Endothelial cell of umbilical vein (primary cell): ENCODE measurements at regions not wholly inside any gene's neighbourhood (a gene's known extent, or its start where the extent isn't known, plus 50 kb on each side); places are given as distances from the start of the nearest gene placed in this dataset.

Experiments
- BruUV-seq: library from RNA; stranded (reverse); fragments of 400-500 nt; replicated peaks from 2 replicates; lab custom pipeline; 2021; lab: Mats Ljungman, UMichigan
- CTCF ChIA-PET: fragments of 300-600, 350-600 bp; sonication (Branson Sonifier 250); formaldehyde crosslinking; loops from one replicate; lab custom pipeline; 2021; ENCODE audit warnings: antibody characterized with exemption, inconsistent platforms; lab: Charles Lee
- POLR2A ChIA-PET: fragments of 300-600, 350-600 bp; sonication (Branson Sonifier 250); formaldehyde crosslinking; loops from one replicate; lab custom pipeline; 2021; ENCODE audit warnings: antibody characterized with exemption, inconsistent platforms; lab: Charles Lee
- DNase-seq: peaks from one replicate; pipeline ENCODE4 v3.0.0-alpha.2; 2011; ENCODE audit warnings: low read depth, low spot score
- FAIRE-seq: peaks from 2 replicates; lab custom pipeline; 2011; peaks lifted over from hg19 to GRCh38; lab: Jason Lieb, UNC
- H2AFZ ChIP-seq: 2 replicates; pipeline ENCODE4 v1.6.0; 2012; ENCODE audit warnings: low read depth, low read length, control low read depth, inconsistent platforms
- H3K27ac ChIP-seq: 2 replicates; pipeline ENCODE4 v1.5.1; 2011; ENCODE audit warnings: low read depth, mild to moderate bottlenecking, control low read depth, low read length, moderate library complexity; ENCODE audit not compliant: insufficient read depth
- H3K27me3 ChIP-seq, 2 experiments: 2 replicates each; pipeline versions ENCODE4 v1.6.0 to v1.6.1; 2011; ENCODE audit warnings: low read length in 2 of 2, mixed read lengths in 1 of 2; ENCODE audit not compliant: control insufficient read depth in 2 of 2, insufficient read depth in 2 of 2
- H3K36me3 ChIP-seq, 2 experiments: 2 replicates in 1 of 2; 3 replicates in 1 of 2; pipeline ENCODE4 v1.5.1; 2011; ENCODE audit warnings: low read length in 2 of 2, mild to moderate bottlenecking in 1 of 2, moderate library complexity in 1 of 2; ENCODE audit not compliant: control insufficient read depth in 2 of 2, insufficient read depth in 2 of 2; ENCODE audit errors: extremely low read depth in 1 of 2
- H3K4me1 ChIP-seq: 3 replicates; pipeline ENCODE4 v1.5.1; 2011; ENCODE audit warnings: mild to moderate bottlenecking, low read length; ENCODE audit not compliant: control insufficient read depth, insufficient read depth; ENCODE audit errors: extremely low read depth
- H3K4me2 ChIP-seq: 2 replicates; pipeline ENCODE4 v1.6.1; 2011; ENCODE audit warnings: low read length, control low read depth, mixed read lengths; ENCODE audit not compliant: insufficient read depth
- H3K4me3 ChIP-seq, 3 experiments: fragments of 200-600 bp in 1 of 3; sonication (generic), shearing (Covaris generic) in 1 of 3; replicated peaks in 1 of 3; 2 replicates each; pipeline ENCODE4 v1.5.1; 2011 to 2016; ENCODE audit warnings: control low read depth in 3 of 3, low read length in 3 of 3, mild to moderate bottlenecking in 2 of 3, inconsistent platforms in 1 of 3, low read depth in 1 of 3, moderate library complexity in 1 of 3; ENCODE audit not compliant: insufficient read depth in 1 of 3
- H3K79me2 ChIP-seq: 2 replicates; pipeline ENCODE4 v1.6.0; 2012; ENCODE audit warnings: low read length, inconsistent platforms; ENCODE audit not compliant: control insufficient read depth, insufficient read depth
- H3K9ac ChIP-seq: replicated peaks from 2 replicates; pipeline ENCODE3; 2011; ENCODE audit warnings: low read length, control low read depth; ENCODE audit not compliant: insufficient read depth; ENCODE audit errors: extremely low read depth
- H3K9me1 ChIP-seq: replicated peaks from 3 replicates; pipeline ENCODE4 v1.6.0; 2011; ENCODE audit warnings: mild to moderate bottlenecking, low read length; ENCODE audit not compliant: control insufficient read depth, insufficient read depth; ENCODE audit errors: extremely low read depth
- H3K9me3 ChIP-seq: replicated peaks from 2 replicates; pipeline ENCODE4 v1.5.1; 2012; ENCODE audit warnings: low read length, inconsistent platforms; ENCODE audit not compliant: control insufficient read depth, insufficient read depth
- H4K20me1 ChIP-seq: replicated peaks from 2 replicates; pipeline ENCODE3; 2011; ENCODE audit warnings: mild to moderate bottlenecking, low read length; ENCODE audit not compliant: control insufficient read depth, insufficient read depth; ENCODE audit errors: extremely low read depth
- EZH2 ChIP-seq: IDR thresholded peaks from 2 replicates; pipeline ENCODE4 v1.6.1; 2012; ENCODE audit warnings: borderline replicate concordance, low read depth, mild to moderate bottlenecking, moderate library complexity, low read length, inconsistent platforms; ENCODE audit not compliant: severe bottlenecking
- FOS ChIP-seq: IDR thresholded peaks from 2 replicates; pipeline ENCODE4 v1.6.1; 2011; ENCODE audit warnings: mild to moderate bottlenecking, low read length, moderate library complexity, borderline replicate concordance; ENCODE audit not compliant: insufficient read depth
- GATA2 ChIP-seq: IDR thresholded peaks from 2 replicates; pipeline ENCODE4 v1.7.0; 2011; ENCODE audit warnings: low read depth, mild to moderate bottlenecking, moderate library complexity, mixed read lengths, low read length; ENCODE audit not compliant: insufficient read length, insufficient read depth
- MYC ChIP-seq: IDR thresholded peaks from one replicate; pipeline ENCODE4 v1.6.1; 2011; ENCODE audit warnings: mild to moderate bottlenecking, low read depth, low read length
- POLR2A ChIP-seq: IDR thresholded peaks from 2 replicates; pipeline ENCODE4 v1.6.1; 2012; ENCODE audit warnings: low read depth, mild to moderate bottlenecking, control low read depth, low read length
- POLR2AphosphoS5 ChIP-seq: IDR thresholded peaks from 2 replicates; pipeline ENCODE4 v1.6.1; 2012; ENCODE audit warnings: low read depth, mild to moderate bottlenecking, control low read depth, low read length, moderate library complexity; ENCODE audit not compliant: insufficient read depth
- dilution Hi-C: fragments of 300-500 bp; cut with MboI; formaldehyde crosslinking; loops from one replicate; pipeline ENCODE4 v1.15.0; 2019; ENCODE audit warnings: low sequenced_read_pairs; ENCODE audit not compliant: extremely low pct_ligation_motif_present
- intact Hi-C: fragments of 100-400 bp; cut with micrococcal nuclease; formaldehyde crosslinking; loops from one replicate; pipeline ENCODE4 v1.10.0; 2022
- TF ChIP-seq, protein P1 (sequence below), 2 donors: IDR thresholded peaks; 1 replicate in 1 of 2; 2 replicates in 1 of 2; pipeline ENCODE4 v1.5.1; 2011; ENCODE audit warnings: low read length in 2 of 2, mild to moderate bottlenecking in 2 of 2, moderate library complexity in 2 of 2, control low read depth in 1 of 2, inconsistent platforms in 1 of 2, low read depth in 1 of 2; ENCODE audit not compliant: insufficient read depth in 1 of 2; ENCODE audit errors: extremely low read depth in 1 of 2

DNA sequence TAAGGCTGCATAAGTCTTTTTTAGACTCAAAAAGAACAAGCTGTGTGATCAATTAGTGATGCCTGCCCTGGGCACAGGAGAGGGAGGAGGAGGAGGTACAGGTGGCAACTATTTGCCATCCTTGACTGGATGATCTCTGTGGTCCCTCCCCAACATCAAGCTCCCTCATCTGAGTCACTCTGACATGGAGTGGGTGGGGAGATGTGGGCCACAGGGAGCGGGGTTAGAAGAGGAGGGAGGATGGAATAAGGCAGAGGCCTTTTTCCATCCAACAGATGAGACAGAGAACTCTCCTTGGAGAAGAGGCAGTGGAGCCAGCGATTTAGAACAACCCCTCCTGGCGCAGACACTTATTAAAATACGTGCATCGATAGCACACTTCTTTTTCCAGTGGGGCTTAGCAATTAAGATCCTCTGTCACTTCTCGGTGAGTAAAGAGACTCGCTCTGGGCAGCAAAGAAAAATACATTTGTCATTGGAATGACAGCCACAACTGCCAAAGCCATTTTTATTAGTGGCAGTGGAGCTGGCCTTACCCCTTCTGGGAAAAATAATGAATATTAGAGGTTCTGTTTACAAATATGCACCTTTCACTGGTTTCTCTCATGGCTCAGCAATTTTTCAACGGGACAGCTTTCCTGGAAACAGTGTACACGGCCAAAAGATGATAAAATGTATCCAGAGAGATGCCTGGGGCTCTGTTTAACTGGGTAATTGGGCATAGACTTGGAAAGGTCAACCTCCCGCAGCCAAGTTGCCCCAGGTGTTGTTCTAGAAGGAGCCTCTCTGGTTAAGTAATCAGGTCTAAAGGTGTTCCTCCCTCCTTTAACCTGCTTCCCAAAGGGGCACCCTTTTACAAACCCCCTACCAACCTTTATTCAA, 238.4 kb upstream of the CXCR4 start:
- Histone ChIP-seq H2AFZ (no peak overlapping the region), H3K9ac (no peak overlapping the region), H3K36me3 (no peaks in the 10 kb centered on the region), H3K4me3 (no peak overlapping the region), H3K4me2 (no peak overlapping the region), H3K27ac (no peak overlapping the region), H4K20me1 (no peaks in the 10 kb centered on the region), H3K9me3 (no peaks in the 10 kb centered on the region), H3K79me2 (no peaks in the 10 kb centered on the region), H3K27me3 (no peaks in the 10 kb centered on the region), H3K4me1 (no peaks in the 10 kb centered on the region), H3K9me1 (no peaks in the 10 kb centered on the region)
- no peak for DNase-seq
- TF ChIP-seq EZH2 (no peak), POLR2AphosphoS5 (no peak), POLR2A (no peak), MYC (no peak), GATA2 (no peak), FOS (no peak)
- TF ChIP-seq, protein P1, sequence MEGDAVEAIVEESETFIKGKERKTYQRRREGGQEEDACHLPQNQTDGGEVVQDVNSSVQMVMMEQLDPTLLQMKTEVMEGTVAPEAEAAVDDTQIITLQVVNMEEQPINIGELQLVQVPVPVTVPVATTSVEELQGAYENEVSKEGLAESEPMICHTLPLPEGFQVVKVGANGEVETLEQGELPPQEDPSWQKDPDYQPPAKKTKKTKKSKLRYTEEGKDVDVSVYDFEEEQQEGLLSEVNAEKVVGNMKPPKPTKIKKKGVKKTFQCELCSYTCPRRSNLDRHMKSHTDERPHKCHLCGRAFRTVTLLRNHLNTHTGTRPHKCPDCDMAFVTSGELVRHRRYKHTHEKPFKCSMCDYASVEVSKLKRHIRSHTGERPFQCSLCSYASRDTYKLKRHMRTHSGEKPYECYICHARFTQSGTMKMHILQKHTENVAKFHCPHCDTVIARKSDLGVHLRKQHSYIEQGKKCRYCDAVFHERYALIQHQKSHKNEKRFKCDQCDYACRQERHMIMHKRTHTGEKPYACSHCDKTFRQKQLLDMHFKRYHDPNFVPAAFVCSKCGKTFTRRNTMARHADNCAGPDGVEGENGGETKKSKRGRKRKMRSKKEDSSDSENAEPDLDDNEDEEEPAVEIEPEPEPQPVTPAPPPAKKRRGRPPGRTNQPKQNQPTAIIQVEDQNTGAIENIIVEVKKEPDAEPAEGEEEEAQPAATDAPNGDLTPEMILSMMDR (IDR thresholded peaks at IDR 0.05; ENCODE audit: extremely low read depth in 1 of 2, insufficient read depth in 1 of 2, low read depth in 1 of 2, low read length in 2 of 2) = no peak
- no peak for FAIRE-seq
- BruUV-seq = no TSS peak
- ChIA-PET CTCF (interaction anchor here (0.9 to 1.2 kb wide), 2 partner anchors 20 to 89 kb away, joined by 3 read pairs; no protein-coding TSS in a partner anchor), POLR2A (no interaction called here)
- dilution Hi-C loops (no loop called here), intact Hi-C loops (no loop called here)
